Choroid plexus epithelial cell (primary cell): ENCODE measurements at regions not wholly inside any gene's neighbourhood (a gene's known extent, or its start where the extent isn't known, plus 50 kb on each side); places are given as distances from the start of the nearest gene placed in this dataset.

Source experiments
- DNase-seq: peaks from one replicate; pipeline ENCODE4 v3.0.0-alpha.2; 2010; ENCODE audit warnings: low read depth
- H3K4me3 ChIP-seq: 2 replicates; pipeline ENCODE4 v1.5.1; 2011; ENCODE audit warnings: low read depth, mild to moderate bottlenecking, control low read depth, low read length, moderate library complexity
- CTCF ChIP-seq: conservative IDR thresholded peaks from 2 replicates; pipeline ENCODE4 v1.5.1; 2011; ENCODE audit warnings: low read depth, mild to moderate bottlenecking, control low read depth, inconsistent platforms, low read length, moderate library complexity

GRCh38 chr13:86878781-86879180, 792.4 kb upstream of the SLITRK5 start:
- no peak for DNase-seq
- TF ChIP-seq CTCF: no peak
- H3K4me3 ChIP-seq: no peak overlapping the region

GRCh38 chr13:86881390-86881789, 789.8 kb upstream of the SLITRK5 start:
- TF ChIP-seq CTCF: no peak
- no peak overlapping the region for H3K4me3 ChIP-seq

GRCh38 chr13:86882107-86882506, 789.1 kb upstream of the SLITRK5 start:
- TF ChIP-seq CTCF: no peak
- no peak overlapping the region for H3K4me3 ChIP-seq
- DNase-seq: no peak

More at GRCh38 chr13:86881390-86881789, 789.8 kb upstream of the SLITRK5 start:
- no peak for DNase-seq

GRCh38 chr13:86882835-86883234, 788.3 kb upstream of the SLITRK5 start:
- no peak overlapping the region for H3K4me3 ChIP-seq
- no peak for TF ChIP-seq CTCF

GRCh38 chr13:86892330-86892729, 778.8 kb upstream of the SLITRK5 start:
- peak; percentile 85 for DNase-seq
- TF ChIP-seq CTCF: no peak
- H3K4me3 ChIP-seq: no peak overlapping the region

More at GRCh38 chr13:86882835-86883234, 788.3 kb upstream of the SLITRK5 start:
- DNase-seq: no peak

- no peak for TF ChIP-seq CTCF
- DNase-seq: no peak
- no peak overlapping the region for H3K4me3 ChIP-seq
Measured at GRCh38 chr13:86900906-86901305, 770.3 kb upstream of the SLITRK5 start.

- TF ChIP-seq CTCF: no peak
- H3K4me3 ChIP-seq: no peak overlapping the region
- peak; percentile 55 for DNase-seq
Measured at GRCh38 chr13:86906127-86906874, 764.9 kb upstream of the SLITRK5 start.
